HG02763 (cell line): ENCODE measurements at regions not wholly inside any gene's neighbourhood (a gene's known extent, or its start where the extent isn't known, plus 50 kb on each side); places are given as distances from the start of the nearest gene placed in this dataset.

Experiments used
- ATAC-seq: cut with Tn5 transposase; IDR thresholded peaks from one replicate; pipeline ENCODE4 v1.9.1; 2021; ENCODE audit warnings: mild to moderate bottlenecking, moderate library complexity; ENCODE audit not compliant: unreplicated experiment

DNA sequence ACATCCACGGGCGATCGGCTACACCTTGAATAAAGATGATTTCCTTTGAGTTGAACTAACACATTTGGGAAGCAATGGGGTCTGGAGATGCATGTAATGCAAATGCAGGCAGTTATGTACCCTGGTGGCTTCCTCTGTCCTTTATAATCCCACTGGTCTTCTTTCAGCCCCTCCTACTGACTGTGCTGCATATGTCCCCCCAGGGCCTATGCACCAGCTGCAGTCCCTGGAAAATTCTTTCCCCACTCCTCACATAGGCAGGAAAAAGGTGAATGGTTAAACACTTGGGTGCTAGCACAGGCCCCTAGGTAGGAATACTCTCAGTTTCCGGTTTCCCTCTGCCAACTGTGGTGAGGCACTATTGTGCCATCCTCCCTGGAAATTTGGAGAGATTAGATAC, 294.8 kb upstream of the SOX5 start:
- no peak for ATAC-seq

DNA sequence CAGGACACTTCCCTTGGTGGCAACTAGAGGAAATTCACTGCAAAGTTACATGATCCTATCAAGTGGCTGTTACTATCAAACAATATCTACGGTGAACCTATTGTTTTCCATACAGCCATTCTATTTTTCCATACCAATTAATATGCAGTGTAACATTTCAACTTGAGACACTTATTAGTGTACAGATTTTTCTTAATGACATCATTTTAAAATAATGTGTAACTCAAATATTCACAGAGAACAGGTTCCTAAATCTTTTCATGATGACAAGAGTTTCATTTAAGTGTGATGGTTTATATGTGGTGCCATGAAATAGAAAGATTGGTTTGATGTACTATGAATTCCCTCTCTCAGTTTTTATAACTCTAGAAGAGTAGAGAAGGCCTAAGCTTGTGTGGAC, 291.2 kb upstream of the SOX5 start:
- no peak for ATAC-seq

DNA sequence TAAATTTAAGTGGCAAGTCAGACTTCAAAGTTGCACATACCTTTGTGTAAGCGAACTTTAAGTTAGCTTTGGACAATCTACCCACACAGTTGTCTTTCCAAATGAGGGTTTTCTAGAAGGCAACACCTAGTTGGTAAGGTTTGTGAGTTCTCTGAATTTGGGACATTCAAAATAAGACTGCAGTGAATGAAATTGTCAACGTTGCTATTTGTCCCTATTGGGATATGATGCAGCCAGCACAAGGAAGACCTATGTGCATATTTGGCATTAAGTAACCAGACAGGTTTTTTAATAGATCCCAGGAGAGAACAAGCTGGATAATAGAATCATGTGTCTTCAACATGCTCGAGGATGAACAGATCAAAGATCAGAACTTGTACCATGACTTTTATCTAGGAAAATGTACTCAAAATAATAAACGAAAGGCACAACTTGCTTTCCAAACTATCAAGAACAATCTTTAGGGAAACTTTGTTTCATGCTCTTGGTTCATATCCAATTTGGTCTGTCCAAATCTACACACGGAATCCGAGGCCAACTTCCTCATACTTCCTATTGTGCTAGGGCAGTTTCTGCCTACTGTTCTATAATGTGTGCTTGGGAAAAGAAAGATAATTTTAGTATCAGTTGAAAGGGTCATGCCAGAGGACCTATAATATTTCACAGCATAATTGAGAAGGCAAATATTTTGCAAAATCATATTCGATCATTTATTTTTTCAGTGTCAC, 284.2 kb upstream of the SOX5 start:
- ATAC-seq, result no peak

DNA sequence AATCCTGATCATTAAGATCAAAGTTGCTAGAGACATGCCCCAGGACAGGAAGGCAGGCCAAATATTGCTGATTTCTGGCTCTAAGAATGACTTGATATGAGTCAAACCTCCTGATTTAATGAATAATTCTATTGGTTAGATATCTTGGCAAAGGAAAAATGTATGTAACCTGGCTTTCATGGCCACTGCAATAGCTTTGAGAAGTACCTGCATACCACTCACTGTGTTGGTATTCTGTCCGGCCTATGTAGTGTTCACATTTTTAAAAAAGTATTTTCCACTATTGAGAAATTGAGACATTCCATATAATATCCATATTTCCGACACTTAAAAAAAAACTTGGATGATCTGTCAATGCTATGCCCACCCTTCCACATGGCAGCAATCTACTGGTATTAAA, 283.1 kb upstream of the SOX5 start:
- no peak for ATAC-seq

DNA sequence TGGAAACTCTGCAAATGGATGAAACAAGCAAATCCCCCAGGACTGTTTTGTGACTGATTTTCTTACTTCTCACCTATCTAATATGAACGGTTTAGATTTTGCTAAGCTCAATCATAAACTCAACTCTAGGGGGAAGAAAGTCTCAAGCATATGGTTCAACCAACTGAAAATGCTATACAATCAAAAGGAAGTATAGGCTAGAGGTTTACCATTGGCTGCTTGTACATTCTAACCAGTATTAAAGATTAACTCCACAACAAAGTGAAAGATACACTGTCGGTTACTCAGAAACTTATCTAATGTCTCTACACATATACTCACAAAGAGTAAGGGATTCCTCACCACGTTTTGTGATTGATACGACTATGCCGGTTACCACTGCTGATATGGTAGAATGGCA, 281.8 kb upstream of the SOX5 start:
- peak; percentile 58 for ATAC-seq

DNA sequence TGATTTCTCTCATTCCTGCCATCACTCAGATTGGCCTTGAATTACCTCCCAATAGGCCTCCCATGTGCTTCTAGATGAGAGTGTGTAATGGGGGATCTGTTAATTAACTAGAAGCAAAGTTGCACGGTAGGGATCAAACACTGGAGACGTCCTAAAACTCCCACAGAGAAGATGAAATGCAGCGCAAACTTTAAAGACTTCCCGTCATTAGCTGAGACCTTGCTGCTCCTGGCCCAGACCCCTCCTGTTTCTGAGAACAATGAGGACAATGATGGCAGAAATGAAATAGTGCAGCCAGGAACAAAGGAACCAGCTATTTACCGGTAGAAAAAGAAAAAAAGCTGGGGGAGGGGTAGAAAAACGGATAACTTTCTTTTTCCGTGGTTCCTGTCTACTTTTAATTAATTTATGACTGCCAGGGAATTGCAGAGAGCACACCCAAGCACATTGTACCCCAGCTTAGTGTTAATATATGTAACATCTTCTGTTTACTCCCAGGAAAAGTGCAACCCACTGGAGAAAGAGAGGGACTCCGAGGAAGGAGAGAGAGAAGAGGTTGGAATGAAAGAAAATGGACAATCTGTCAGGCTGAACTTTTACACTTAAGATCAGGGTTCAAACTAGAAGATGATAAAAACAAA, 280.7 kb upstream of the SOX5 start:
- ATAC-seq, result no peak

DNA sequence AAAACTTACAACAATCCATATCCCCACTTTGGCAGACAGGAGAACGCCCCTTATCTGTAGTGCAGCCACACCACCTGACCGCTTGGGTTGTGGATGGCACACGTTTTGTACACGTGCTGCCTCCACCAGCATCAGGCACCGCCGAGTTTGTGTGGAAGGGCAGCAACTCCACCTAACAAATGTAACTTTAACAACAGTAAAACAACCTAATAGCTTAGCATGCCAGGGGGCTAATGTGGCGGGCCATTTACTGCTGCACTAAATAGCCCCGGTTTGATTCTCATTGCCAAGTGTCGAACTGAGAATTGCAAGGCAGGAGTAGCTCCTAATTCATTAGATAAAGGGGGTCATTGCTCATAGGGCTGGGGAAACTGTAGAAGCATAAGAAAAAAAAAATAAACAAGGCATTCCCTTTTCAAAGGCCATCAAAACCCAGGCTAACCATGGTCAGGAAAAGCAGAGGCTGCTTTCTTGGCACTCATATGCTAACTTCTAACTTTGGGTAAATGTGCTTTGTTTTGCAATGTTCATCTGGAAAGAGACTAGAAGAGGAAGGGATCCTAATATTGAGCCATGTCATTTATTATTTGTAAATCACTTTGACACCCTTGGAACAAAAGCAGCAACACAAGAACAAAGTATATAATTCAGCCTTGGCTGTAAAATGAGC, 279.7 kb upstream of the SOX5 start:
- no peak for ATAC-seq

DNA sequence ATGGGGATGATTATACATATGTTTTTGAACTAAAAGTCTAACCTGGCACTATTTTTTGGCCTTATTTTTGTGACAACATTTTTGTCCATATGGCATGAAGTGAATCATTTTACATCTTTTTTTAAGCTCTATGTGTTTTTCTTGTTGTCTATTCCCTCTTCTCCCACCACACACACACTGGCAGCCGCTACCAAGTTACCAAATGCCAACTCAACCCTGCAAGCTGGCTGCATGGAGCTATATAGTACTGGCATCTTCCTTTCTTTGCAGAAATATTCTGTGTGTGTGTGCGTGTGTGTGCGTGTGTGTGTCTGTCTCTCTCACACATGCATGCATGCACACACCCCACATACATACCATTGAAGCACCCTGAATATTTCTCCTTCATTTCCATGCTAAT, 278.9 kb upstream of the SOX5 start:
- ATAC-seq, result no peak

DNA sequence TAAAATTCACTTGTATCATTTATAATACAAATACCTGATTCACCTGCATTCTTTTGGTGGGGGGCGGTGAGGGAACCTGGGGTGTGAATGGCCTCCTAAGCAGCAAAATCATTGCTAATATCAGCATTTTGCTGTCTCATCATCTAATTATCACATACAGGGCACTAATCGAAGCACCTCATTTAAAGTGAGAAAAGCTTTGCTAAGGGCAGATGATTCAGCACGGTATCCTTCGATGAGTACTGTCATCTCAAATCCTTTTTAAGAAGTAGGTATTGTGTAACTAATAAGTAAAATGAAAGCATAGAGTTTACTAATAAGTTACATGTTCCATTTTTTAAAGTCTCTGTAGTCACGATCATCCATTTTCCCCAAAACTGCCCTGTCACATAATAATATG, 278.1 kb upstream of the SOX5 start:
- no peak for ATAC-seq

DNA sequence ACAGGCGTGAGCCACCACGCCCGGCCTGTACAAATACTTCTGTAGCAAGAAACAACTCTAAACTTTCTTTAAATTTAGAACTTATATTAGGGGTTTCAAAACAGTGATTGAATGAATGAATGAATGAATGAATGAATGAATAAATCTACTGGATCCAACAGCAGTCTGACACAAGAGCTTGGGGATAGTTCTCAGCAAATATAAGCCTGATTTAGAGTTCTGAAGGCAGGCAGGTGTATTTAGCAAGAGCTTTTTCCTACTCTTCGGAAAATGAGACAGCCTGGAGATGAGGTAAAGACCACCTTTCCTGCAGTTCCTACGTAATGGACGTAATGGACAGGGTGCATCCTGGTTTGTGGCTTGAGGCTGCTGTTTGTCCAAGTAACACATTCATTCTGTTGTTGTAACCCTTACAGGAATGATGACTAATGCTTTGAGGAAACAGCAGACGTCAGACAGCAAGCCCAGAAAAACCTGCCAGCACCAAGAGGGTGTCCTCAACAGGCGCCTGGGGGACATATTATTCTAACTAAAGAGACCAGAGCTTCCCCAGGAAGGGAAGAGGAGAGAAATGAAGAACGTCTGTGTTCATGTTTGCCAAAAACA, 277.4 kb upstream of the SOX5 start:
- ATAC-seq, result no peak

DNA sequence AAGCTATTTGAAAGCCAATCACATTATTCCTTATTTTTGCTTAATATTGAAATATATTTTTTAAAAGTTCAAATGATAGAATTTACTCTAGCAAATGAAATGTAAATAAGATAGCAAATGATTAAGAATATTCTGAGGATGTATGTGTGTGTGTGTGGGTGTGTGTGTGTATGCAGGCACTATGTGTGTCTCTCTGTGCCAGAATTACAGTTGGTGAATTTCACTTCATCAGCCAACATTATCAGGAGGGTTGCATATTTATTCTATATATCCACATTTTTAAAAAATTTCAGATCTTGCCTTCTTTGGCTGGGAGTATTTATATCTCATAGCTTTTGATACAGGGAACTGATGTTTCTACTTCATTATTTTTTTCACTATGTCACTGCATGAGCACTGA, 274.9 kb upstream of the SOX5 start:
- no peak for ATAC-seq

DNA sequence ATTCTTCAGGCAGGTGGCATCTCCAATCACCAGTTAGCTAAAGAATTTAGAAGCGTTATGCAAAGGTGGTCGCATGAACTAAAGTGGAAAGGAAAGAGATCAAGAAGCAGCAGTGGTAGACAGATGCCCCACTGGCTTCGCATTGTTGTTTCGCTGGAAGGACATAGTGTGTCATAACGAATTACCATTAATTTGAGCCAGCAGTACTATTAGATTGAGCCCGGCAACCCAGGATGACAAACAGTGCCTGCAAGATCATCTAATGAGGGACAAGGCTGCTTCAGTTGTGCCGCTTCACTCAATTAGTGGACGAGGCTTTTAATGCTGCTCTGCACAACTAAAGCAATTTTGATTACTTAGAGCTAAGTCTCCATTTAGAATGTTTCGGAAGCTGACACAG, 274.5 kb upstream of the SOX5 start:
- ATAC-seq, result no peak

DNA sequence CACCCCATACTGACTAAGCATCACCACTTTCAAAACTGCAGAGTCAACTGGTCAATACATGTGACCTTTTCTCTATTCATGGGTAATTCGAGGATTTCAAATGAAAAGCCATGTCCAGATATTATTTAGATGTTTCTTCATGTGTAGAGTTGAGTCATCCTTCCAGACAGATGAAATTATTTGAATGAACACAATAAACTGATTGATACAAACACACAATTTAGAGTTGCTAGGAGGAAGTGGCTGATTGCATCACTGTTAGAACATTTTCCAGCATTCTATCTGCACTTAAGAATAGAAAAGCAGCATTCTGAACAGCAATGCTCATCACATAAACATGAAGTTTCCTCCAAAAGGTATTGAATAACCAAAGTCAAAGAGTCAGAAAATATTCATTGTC, 273.5 kb upstream of the SOX5 start:
- no peak for ATAC-seq

DNA sequence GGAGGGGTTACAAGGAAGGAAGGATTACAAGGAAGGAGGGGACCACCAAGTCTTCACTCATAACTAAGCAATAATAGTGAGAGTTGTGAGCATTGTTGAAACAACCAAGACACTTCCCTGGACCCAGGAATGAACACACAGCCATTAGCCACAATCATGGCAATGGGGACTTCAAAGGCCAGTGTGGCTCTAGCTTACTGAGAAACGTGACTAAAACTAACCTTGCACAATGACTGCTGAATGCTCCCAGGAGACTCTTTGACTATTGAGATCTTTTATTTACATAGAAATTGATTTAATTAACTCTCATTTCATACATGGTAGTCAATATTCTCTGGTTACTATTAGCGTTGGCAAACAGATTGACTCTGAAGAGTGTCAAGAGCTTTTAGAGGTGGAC, 263.0 kb upstream of the SOX5 start:
- ATAC-seq, result no peak

DNA sequence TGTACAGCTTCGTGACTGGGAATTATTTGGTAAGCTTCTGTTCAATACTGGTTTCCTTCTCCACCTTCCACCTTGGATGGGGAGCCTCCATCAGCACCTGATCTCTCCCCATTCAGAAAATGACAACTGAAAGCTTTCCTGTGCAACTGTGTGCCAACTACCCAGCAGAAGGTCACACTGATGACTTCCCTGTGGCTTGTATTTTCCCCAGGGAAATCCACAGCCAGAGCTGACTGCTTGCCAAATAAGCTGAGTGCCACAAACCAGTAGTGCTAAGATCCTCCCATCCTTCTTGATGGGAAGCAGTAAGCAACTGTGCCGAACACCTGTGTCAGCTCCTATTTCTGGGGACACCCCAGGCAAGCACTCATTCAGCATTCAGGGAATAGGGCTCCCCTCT, 257.2 kb upstream of the SOX5 start:
- ATAC-seq, result no peak

DNA sequence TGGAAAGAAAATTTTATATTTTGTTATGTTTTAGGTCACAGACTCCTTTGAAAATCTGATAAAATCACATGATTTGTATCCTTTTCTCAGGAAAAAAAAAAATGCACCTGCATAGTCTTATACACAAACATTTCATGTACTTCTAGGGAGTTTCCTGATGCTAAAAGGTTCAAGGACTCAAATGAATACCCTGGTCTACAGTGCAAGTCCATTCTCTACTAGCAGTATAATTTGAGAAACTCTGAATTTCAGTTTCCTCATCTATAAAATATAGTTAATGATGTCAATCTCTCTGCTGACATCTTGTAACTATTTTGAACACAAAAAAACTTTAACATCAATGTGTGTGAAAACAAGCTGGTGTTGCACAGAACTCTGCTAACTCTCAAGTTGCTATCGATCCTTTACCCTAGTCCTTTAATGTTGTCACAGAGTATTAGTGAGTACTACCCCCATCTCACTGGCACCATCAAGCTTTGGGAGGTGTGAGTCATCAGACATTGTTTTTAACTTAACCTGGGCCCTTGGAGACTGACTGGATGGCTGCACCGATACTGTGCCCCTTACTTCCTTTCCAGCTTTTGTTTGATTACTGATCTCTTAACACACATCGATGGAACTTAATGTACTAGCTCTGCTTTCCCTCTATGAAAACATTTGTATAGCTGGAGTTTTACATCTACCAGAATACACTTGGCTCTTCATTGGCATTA, 251.9 kb upstream of the SOX5 start:
- ATAC-seq, result peak; percentile 39

DNA sequence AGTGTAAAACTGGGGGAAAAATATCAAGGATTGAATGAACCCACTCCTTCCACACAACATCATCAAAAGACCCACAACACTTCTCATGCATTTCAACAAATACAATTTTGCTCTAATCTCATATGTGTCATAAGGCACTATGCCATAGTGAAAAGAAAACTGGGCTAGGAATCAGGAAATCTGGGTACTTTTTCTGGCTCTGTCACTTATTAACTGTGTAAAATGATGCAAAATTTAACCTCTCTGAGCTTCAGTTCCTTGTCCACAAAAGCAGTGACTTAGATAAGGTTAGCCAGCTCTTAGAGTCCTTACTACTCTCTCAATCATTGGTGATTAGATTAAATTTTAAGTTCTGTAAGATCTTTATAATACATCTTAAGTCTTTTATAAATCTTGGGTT, 250.5 kb upstream of the SOX5 start:
- ATAC-seq, result no peak

DNA sequence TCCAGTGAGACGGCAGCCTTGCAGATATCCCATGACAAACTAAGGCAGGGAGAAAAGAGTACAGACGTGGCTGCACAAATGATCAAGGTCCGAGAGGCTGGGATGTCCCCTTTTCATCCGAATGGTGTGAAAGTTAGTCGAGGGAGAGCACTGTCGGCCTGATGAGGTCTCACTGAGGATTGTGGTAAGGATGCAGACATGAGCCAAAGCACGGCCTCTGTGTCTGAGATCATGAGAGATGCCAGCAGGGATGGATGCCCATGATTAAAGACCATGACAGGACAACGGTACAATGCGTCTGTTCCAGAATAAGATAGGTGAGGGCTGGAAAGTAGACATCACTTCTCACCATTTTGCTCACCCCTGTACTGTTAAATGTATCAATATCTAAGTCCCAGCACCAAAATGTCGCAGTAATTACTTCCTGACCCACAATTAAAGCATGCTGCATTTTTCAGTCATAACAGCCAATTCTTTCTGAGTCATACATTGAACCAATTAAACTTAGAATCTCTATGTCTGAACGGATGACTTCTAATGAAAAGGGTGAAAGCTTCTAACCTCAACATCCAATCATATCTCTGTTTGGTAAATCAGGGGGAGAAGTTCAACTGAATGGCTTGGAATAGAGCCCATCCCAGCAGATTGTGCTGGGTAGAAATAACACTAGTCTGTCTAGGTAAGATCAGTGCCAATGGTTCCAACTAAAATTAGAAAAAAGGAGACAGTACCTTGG, 249.6 kb upstream of the SOX5 start:
- ATAC-seq, result no peak

DNA sequence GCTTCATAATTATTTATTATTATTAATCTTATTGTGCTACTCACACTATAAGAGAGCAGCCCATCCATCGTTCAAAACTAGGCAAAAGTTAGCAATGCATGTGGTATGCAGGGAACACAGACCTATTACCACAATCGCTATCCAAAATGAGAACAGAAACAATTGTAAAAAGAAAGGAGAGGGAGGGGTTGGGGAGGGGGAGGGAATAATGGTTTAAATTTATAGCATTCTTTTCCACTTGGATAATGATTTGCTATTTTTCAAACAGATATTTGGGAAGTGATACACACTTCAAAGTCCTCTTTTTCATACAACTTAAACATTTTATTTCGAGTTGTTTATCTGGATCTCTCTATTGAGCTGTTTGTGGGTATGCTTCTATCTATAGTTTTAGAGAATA, 248.6 kb upstream of the SOX5 start:
- ATAC-seq, result no peak

DNA sequence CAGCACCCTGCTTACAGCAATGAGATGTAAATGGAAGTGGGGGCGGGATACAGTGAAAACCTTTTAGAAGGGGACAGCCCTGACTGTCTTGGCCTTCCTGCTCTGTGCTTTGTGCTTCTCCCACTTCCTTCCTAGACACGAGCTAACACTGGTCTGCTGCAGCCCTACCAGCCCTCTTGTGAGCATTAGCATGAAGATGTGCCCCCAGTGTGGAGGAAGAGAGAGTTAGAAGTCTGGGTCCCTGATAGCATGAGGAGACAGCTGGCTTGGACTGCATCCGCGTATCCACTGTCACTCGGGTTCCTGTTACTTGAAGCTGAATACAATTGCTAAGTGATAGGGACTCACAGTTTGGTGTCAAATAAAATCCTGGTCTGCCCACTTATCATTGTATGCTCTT, 248.1 kb upstream of the SOX5 start:
- ATAC-seq, result no peak

DNA sequence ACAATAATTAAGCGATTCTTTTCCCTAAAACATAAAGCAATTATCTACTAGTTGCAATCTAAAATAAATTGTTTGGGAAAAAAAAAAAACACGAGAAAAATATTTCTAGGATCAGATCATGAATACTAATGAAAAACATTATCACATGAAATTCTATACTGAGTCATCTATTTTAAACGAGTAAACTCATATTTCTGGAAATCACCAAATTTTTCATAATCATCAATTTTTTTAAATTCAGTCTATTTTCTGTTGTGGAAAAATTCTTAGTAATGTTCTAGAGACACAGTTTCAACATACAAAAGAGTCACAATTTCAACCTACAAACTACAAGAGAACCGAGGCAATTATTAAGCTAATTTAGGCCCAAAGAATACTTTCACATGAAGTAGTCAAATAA, 245.6 kb upstream of the SOX5 start:
- no peak for ATAC-seq
